ENCODE measurements at regions not wholly inside any gene's neighbourhood (a gene's known extent, or its start where the extent isn't known, plus 50 kb on each side); places are given as distances from the start of the nearest gene placed in this dataset.

DNA sequence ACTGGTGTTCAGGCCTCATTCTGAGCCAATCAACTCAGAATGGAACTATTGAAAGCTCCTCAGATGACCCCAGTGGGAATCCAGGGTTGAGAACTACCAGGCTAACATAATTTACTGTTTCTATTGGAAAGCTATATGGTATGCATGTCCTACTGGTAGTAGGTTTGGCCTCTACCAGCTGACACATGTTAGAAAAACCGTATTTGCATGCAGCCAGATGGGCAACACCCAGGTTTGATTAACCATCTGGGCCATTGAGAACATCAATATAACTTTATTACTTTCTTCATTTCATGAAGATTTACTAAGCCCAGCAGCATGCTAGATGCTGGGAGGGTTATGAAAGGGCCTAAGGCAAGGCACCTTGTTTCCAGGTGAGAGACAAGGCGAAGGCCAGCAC, 181.4 kb upstream of the PARP11 start (continued):
- TF ChIP-seq, protein P1, sequence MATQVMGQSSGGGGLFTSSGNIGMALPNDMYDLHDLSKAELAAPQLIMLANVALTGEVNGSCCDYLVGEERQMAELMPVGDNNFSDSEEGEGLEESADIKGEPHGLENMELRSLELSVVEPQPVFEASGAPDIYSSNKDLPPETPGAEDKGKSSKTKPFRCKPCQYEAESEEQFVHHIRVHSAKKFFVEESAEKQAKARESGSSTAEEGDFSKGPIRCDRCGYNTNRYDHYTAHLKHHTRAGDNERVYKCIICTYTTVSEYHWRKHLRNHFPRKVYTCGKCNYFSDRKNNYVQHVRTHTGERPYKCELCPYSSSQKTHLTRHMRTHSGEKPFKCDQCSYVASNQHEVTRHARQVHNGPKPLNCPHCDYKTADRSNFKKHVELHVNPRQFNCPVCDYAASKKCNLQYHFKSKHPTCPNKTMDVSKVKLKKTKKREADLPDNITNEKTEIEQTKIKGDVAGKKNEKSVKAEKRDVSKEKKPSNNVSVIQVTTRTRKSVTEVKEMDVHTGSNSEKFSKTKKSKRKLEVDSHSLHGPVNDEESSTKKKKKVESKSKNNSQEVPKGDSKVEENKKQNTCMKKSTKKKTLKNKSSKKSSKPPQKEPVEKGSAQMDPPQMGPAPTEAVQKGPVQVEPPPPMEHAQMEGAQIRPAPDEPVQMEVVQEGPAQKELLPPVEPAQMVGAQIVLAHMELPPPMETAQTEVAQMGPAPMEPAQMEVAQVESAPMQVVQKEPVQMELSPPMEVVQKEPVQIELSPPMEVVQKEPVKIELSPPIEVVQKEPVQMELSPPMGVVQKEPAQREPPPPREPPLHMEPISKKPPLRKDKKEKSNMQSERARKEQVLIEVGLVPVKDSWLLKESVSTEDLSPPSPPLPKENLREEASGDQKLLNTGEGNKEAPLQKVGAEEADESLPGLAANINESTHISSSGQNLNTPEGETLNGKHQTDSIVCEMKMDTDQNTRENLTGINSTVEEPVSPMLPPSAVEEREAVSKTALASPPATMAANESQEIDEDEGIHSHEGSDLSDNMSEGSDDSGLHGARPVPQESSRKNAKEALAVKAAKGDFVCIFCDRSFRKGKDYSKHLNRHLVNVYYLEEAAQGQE (IDR thresholded peaks at IDR 0.05; ENCODE audit: unreplicated experiment): no peak
- TF ChIP-seq JUNB (IDR thresholded peaks at IDR 0.05; ENCODE audit: unreplicated experiment): no peak
- TF ChIP-seq, protein P2, sequence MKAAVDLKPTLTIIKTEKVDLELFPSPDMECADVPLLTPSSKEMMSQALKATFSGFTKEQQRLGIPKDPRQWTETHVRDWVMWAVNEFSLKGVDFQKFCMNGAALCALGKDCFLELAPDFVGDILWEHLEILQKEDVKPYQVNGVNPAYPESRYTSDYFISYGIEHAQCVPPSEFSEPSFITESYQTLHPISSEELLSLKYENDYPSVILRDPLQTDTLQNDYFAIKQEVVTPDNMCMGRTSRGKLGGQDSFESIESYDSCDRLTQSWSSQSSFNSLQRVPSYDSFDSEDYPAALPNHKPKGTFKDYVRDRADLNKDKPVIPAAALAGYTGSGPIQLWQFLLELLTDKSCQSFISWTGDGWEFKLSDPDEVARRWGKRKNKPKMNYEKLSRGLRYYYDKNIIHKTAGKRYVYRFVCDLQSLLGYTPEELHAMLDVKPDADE (IDR thresholded peaks at IDR 0.05): no peak
- TF ChIP-seq EZH2 (IDR thresholded peaks at IDR 0.05; ENCODE audit: low read depth, unreplicated experiment): no peak
- no peak for TF ChIP-seq ZNF331 (CRISPR knock-in tag; IDR thresholded peaks at IDR 0.05; ENCODE audit: low read depth)
- TF ChIP-seq ZNF114 (CRISPR knock-in tag; IDR thresholded peaks at IDR 0.05): no peak
- TF ChIP-seq CREB1 (CRISPR knock-in tag; IDR thresholded peaks at IDR 0.05; ENCODE audit: low read depth): no peak
- no peak for TF ChIP-seq EZH2phosphoT487 (IDR thresholded peaks at IDR 0.05; ENCODE audit: unreplicated experiment)
- no peak for TF ChIP-seq NANOG (IDR thresholded peaks at IDR 0.05; ENCODE audit: borderline replicate concordance)
- no peak for TF ChIP-seq STAT1 (IDR thresholded peaks at IDR 0.05; ENCODE audit: unreplicated experiment)
- TF ChIP-seq, protein P3, sequence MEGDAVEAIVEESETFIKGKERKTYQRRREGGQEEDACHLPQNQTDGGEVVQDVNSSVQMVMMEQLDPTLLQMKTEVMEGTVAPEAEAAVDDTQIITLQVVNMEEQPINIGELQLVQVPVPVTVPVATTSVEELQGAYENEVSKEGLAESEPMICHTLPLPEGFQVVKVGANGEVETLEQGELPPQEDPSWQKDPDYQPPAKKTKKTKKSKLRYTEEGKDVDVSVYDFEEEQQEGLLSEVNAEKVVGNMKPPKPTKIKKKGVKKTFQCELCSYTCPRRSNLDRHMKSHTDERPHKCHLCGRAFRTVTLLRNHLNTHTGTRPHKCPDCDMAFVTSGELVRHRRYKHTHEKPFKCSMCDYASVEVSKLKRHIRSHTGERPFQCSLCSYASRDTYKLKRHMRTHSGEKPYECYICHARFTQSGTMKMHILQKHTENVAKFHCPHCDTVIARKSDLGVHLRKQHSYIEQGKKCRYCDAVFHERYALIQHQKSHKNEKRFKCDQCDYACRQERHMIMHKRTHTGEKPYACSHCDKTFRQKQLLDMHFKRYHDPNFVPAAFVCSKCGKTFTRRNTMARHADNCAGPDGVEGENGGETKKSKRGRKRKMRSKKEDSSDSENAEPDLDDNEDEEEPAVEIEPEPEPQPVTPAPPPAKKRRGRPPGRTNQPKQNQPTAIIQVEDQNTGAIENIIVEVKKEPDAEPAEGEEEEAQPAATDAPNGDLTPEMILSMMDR (conservative IDR thresholded peaks at IDR 0.05; ENCODE audit: low read depth in 2 of 2): no peak

DNA sequence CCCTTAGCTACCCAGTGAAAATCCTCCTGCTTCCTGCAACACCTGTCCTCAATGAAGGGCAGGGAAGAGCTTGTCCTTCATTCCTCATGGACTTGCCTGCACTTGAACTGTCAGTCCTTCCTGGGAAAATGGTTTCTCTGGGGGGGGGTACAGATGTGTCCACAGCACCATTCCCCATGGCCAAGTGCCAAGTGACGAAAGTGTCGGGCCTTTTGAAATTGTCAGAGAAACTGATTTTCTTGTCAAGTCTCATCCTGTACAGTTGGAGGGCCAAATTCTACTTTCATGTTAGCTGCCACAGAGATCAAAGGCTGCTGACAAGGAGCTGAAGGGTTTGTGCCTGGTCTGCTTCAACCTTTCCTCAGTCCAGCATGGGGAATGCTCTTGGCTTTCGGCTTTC, 179.5 kb upstream of the PARP11 start:
- Mint-ChIP-seq H3K4me3 (no peak overlapping the region), H3K36me3 (ENCODE audit: low read depth) (no peaks in the 10 kb centered on the region), H3K9me3 (no peaks in the 10 kb centered on the region), H3K27me3 (ENCODE audit: insufficient read depth, low read depth, poor library complexity) (peaks cover 6% of the 10 kb centered on the region), H3K27ac (no peak overlapping the region), H3K4me1 (peaks cover 6% of the 10 kb centered on the region; the same call in 1 of the 3 replicates)
- TF ChIP-seq NANOG (IDR thresholded peaks at IDR 0.05; ENCODE audit: borderline replicate concordance): no peak
- TF ChIP-seq EZH2 (IDR thresholded peaks at IDR 0.05; ENCODE audit: low read depth, unreplicated experiment): no peak
- no peak for TF ChIP-seq EZH2phosphoT487 (IDR thresholded peaks at IDR 0.05; ENCODE audit: unreplicated experiment)
- TF ChIP-seq, protein P1 (IDR thresholded peaks at IDR 0.05; ENCODE audit: unreplicated experiment): no peak
- no peak for TF ChIP-seq ZNF114 (CRISPR knock-in tag; IDR thresholded peaks at IDR 0.05)
- TF ChIP-seq STAT1 (IDR thresholded peaks at IDR 0.05; ENCODE audit: unreplicated experiment): no peak
- no peak for TF ChIP-seq ZNF331 (CRISPR knock-in tag; IDR thresholded peaks at IDR 0.05; ENCODE audit: low read depth)
- H3K4me3 ChIP-seq: no peak overlapping the region
- no peaks in the 10 kb centered on the region for H3K27me3 ChIP-seq (ENCODE audit: insufficient read depth)
- no peak overlapping the region for H3K27ac ChIP-seq (ENCODE audit: low read depth)
- no peaks in the 10 kb centered on the region; the same call in 1 of the 2 replicates for H3K36me3 ChIP-seq (ENCODE audit: insufficient read depth)
- H2AFZ ChIP-seq: no peak overlapping the region
- no peak for DNase-seq (ENCODE audit: low spot score)
- H3K79me2 ChIP-seq (replicated peaks; ENCODE audit: insufficient read depth): no peaks in the 10 kb centered on the region
- peaks cover 25% of the 10 kb centered on the region for H3K9me2 ChIP-seq (ENCODE audit: insufficient read depth)
- H3K4me1 ChIP-seq (ENCODE audit: insufficient read depth): 0 out of 2 replicates have a peak, but pooled peaks cover 6% of the 10 kb centered on the region
- no peak for ATAC-seq
- H4K20me1 ChIP-seq (replicated peaks; ENCODE audit: insufficient read depth): no peaks in the 10 kb centered on the region
- H3F3A ChIP-seq (replicated peaks; ENCODE audit: low read depth): no peaks in the 10 kb centered on the region
- no peak overlapping the region for H3K4me2 ChIP-seq

All from GM23338 (cell line).